GM18517 (cell line): ENCODE measurements at regions not wholly inside any gene's neighbourhood (a gene's known extent, or its start where the extent isn't known, plus 50 kb on each side); places are given as distances from the start of the nearest gene placed in this dataset.

Source experiments
- ATAC-seq: cut with Tn5 transposase; IDR thresholded peaks from one replicate; pipeline ENCODE4 v1.9.1; 2021; ENCODE audit warnings: mild to moderate bottlenecking, moderate library complexity; ENCODE audit not compliant: unreplicated experiment

- no peak for ATAC-seq
Measured at GRCh38 chr2:106706283-106706682, 179.7 kb downstream of the ST6GAL2 start.

GRCh38 chr2:106708209-106708608 is 177.8 kb downstream of the ST6GAL2 start:
- no peak for ATAC-seq

GRCh38 chr2:106709229-106709628 is 176.7 kb downstream of the ST6GAL2 start:
- ATAC-seq: no peak

- no peak for ATAC-seq
Measured at GRCh38 chr2:106719222-106719621, 166.7 kb downstream of the ST6GAL2 start.

GRCh38 chr2:106720026-106720425 is 165.9 kb downstream of the ST6GAL2 start:
- no peak for ATAC-seq

GRCh38 chr2:106724301-106724794 is 161.6 kb downstream of the ST6GAL2 start:
- no peak for ATAC-seq

GRCh38 chr2:106734165-106734564 is 151.8 kb downstream of the ST6GAL2 start:
- no peak for ATAC-seq

GRCh38 chr2:106735807-106736206 is 150.2 kb downstream of the ST6GAL2 start:
- ATAC-seq: no peak

- ATAC-seq: no peak
Measured at GRCh38 chr2:106736221-106736620, 149.7 kb downstream of the ST6GAL2 start.

- no peak for ATAC-seq
Measured at GRCh38 chr2:106745468-106745867, 140.5 kb downstream of the ST6GAL2 start.

- ATAC-seq: no peak
Measured at GRCh38 chr2:106749823-106750222, 136.1 kb downstream of the ST6GAL2 start.
